Heart left ventricle (tissue), 16 donors: ENCODE measurements at regions not wholly inside any gene's neighbourhood (a gene's known extent, or its start where the extent isn't known, plus 50 kb on each side); places are given as distances from the start of the nearest gene placed in this dataset.

Source experiments
- ATAC-seq, 4 donors: fragments of 200-7000 bp; cut with Tn5 transposase; one replicate each; pipeline ENCODE4 v1.9.1; 2020 to 2022; ENCODE audit warnings: moderate library complexity in 4 of 4, mild to moderate bottlenecking in 3 of 4, moderate number of reproducible peaks in 1 of 4
- DNase-seq, 5 donors: peaks; one replicate each; pipeline ENCODE4 v3.0.0-alpha.2; 2020
- H3K27ac ChIP-seq, 12 donors: fragments of 200-600 bp; sonication (generic) in 4 of 12; one replicate each; pipeline versions ENCODE4 v1.5.0 to v1.8.0; 2016 to 2022; ENCODE audit warnings: mild to moderate bottlenecking in 2 of 12
- H3K27me3 ChIP-seq, 9 donors: fragments of 200-600 bp; sonication (generic) in 2 of 9; one replicate each; pipeline versions ENCODE4 v1.5.1 to v1.8.0; 2016 to 2022; ENCODE audit warnings: mild to moderate bottlenecking in 3 of 9
- H3K36me3 ChIP-seq, 9 donors: fragments of 200-600 bp; sonication (generic) in 2 of 9; one replicate each; pipeline versions ENCODE4 v1.5.0 to v1.8.0; 2018 to 2022; ENCODE audit warnings: mild to moderate bottlenecking in 2 of 9
- H3K4me1 ChIP-seq, 12 donors: fragments of 200-600 bp; sonication (generic) in 4 of 12; one replicate each; pipeline versions ENCODE4 v1.5.0 to v1.8.0; 2016 to 2022; ENCODE audit warnings: mild to moderate bottlenecking in 3 of 12
- H3K4me3 ChIP-seq, 12 donors: fragments of 200-600 bp; sonication (generic) in 4 of 12; one replicate each; pipeline versions ENCODE4 v1.5.0 to v1.8.0; 2017 to 2022; ENCODE audit warnings: mild to moderate bottlenecking in 9 of 12, moderate library complexity in 4 of 12
- H3K9me3 ChIP-seq, 12 donors: fragments of 200-600 bp; sonication (generic) in 4 of 12; one replicate each; pipeline versions ENCODE4 v1.5.0 to v1.8.0; 2016 to 2022; ENCODE audit warnings: mild to moderate bottlenecking in 1 of 12
- POLR2A ChIP-seq, 2 donors: fragments of 450-650 bp; IDR thresholded peaks; one replicate each; pipeline ENCODE4 v1.6.1; 2017; ENCODE audit warnings: antibody characterized with exemption in 2 of 2, mild to moderate bottlenecking in 2 of 2, moderate library complexity in 2 of 2
- WGBS, 4 donors: extraction: QIAGEN DNeasy Blood & Tissue Kit in 2 of 4; methylation state at CpG; one replicate each; pipeline versions ENCODE4 v1.1.5 to v1.1.7; 2013 to 2018; 5-methylcytosine and 5-hydroxymethylcytosine counted together
- intact Hi-C, 10 donors: fragments of 100-400 bp; cut with DNase I; formaldehyde crosslinking; loops; one replicate each; pipeline versions ENCODE4 v1.11.1 to v1.14.2; 2022
- TF ChIP-seq, protein P1 (sequence below), 12 donors: fragments of 200-600 bp; sonication (generic) in 4 of 12; IDR thresholded peaks; one replicate each; pipeline versions ENCODE4 v1.5.0 to v1.8.0; 2018 to 2022; ENCODE audit warnings: antibody characterized with exemption in 12 of 12, mild to moderate bottlenecking in 5 of 12
- donor health status: ischemic (EF 13 %, LVEDD 7.1; RV severe dilation, severe dysfunction).
- donor health status: healthy with polysubstance abuse.
- donor health status: DM: no; HTN: yes; CAD: no.
- donor health status: DM: no; HTN: no; CAD: no.
- donor health status: ischemic (EF 25% LVEDD 6.9; RV normal size, moderate dysfunction).
- donor health status: ischemic (EF 25% LVEDD 5.7; RV mildly dilated, moderate dysfunction).
- donor health status: healthy.
- donor health status: DM: yes; HTN: yes; CAD: no.
- donor health status: ischemic (EF 35%, LVEDD 5.7; RV mildly dilated, moderate dysfunction).
- donor health status: nonischemic (EF 11% LVEDD 7.7; RV severe dilation, severe dysfunction).
- donor health status: DM: yes; HTN: yes; CAD: no.
- donor health status: PGD.
- donor health status: ischemic (EF 29% LVEDD 5.4; RV normal size, mild dysfunction).
- donor health status: nonischemic (EF 23%, LVEDD 6.1; RV moderate dilation, normal function).

DNA sequence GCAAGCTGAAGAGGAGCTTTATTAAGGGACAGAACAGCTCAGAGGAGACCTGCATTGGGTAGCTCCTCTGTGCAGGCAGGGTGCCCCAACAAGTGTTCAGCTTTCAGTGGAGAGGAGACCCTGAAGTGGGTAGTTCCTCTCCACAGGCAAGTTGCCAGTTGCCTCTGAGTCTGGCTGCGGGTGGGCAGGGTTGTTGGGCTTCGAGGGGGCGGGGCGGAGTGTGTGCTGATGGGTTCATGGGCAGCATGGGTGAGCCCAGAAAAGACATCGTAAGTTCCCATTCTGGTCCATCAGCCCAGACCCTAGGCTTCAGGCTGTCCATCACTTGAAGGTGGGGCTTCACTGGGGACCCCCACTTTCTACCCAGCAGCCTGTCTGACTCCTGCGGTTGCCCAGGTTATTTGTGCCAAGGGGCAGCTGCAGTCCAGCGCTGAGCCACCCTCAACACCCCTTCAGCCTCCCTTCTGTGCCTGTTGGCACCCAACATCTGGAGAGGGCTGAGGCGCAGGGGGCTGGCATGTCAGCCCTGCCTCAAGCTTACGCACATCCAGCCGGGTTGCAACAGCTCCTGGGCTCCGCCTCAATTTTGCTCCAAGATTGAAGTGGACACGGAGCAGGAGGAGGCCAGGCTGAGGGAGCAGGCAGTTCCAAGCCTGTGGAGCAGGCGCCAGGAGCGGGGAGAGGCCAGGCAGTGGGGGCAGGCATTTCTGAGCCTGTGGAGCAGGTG is 350.5 kb upstream of the PCDH20 start:
- no peak overlapping the region for H3K4me3 ChIP-seq

DNA sequence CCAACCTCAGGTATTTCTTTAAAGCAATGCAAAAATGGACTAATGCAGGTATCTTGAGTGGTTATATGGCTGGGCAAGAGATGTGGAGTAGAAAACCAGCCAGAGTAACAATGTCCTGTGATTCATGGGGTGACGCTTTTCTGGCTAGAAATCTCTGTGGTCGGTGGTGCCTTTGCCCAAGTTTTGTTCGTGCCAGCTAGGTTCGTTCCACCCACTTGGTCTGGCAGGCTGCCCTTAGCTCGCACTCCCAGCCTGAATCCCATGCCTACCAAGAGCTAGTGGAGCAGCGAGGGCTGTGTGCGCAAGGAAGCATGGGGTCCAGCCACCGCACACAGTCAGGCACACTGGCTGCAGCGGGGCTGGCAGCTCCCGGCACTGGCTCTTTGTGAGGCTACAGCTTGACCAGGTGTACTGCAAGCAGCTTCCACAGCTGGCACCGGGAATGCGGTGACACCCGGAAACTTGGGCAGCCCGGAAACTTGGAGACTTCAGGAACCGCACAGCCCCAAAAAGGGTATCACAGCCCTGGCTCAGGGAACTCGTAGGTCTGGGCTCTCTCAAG is 349.6 kb upstream of the PCDH20 start:
- WGBS, 4 donors = 90 to 94% (median 92%) methylated on average over 14 to 16 of the region's 16 CpGs
- TF ChIP-seq, protein P1, sequence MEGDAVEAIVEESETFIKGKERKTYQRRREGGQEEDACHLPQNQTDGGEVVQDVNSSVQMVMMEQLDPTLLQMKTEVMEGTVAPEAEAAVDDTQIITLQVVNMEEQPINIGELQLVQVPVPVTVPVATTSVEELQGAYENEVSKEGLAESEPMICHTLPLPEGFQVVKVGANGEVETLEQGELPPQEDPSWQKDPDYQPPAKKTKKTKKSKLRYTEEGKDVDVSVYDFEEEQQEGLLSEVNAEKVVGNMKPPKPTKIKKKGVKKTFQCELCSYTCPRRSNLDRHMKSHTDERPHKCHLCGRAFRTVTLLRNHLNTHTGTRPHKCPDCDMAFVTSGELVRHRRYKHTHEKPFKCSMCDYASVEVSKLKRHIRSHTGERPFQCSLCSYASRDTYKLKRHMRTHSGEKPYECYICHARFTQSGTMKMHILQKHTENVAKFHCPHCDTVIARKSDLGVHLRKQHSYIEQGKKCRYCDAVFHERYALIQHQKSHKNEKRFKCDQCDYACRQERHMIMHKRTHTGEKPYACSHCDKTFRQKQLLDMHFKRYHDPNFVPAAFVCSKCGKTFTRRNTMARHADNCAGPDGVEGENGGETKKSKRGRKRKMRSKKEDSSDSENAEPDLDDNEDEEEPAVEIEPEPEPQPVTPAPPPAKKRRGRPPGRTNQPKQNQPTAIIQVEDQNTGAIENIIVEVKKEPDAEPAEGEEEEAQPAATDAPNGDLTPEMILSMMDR (IDR thresholded peaks at IDR 0.05) = no peak
- no peak for TF ChIP-seq POLR2A (IDR thresholded peaks at IDR 0.05)
- no peak overlapping the region for H3K4me3 ChIP-seq
- H3K36me3 ChIP-seq = no peaks in the 10 kb centered on the region
- H3K27ac ChIP-seq = no peak overlapping the region
- peak in 1 of 5 donors; percentile 49 for DNase-seq
- no peaks in the 10 kb centered on the region for H3K27me3 ChIP-seq
- ATAC-seq = no peak
- H3K9me3 ChIP-seq = peaks cover 0 to 19% (median 3%) of the 10 kb centered on the region in 12 donors
- intact Hi-C loops = no loop called here
- no peaks in the 10 kb centered on the region for H3K4me1 ChIP-seq

More for the DNA sequence above, 350.5 kb upstream of the PCDH20 start:
- WGBS, 4 donors = 88 to 98% (median 92%) methylated on average over 11 to 14 of the region's 14 CpGs
- DNase-seq (no peak), ATAC-seq (no peak)
- H3K27me3 ChIP-seq = no peaks in the 10 kb centered on the region
- H3K9me3 ChIP-seq = peaks cover 0 to 19% (median 4%) of the 10 kb centered on the region in 12 donors
- intact Hi-C loops = no loop called here
- H3K36me3 ChIP-seq = no peaks in the 10 kb centered on the region
- no peaks in the 10 kb centered on the region for H3K4me1 ChIP-seq
- TF ChIP-seq, protein P1 (IDR thresholded peaks at IDR 0.05) = no peak
- no peak for TF ChIP-seq POLR2A (IDR thresholded peaks at IDR 0.05)
- no peak overlapping the region for H3K27ac ChIP-seq

- H3K4me1 ChIP-seq = no peaks in the 10 kb centered on the region
- TF ChIP-seq, protein P1 (IDR thresholded peaks at IDR 0.05) = no peak
- TF ChIP-seq POLR2A (IDR thresholded peaks at IDR 0.05) = no peak
- no peaks in the 10 kb centered on the region for H3K27me3 ChIP-seq
- peaks cover 0 to 13% (median 0%) of the 10 kb centered on the region in 12 donors for H3K9me3 ChIP-seq
- H3K36me3 ChIP-seq = no peaks in the 10 kb centered on the region
- no peak overlapping the region for H3K4me3 ChIP-seq
- intact Hi-C loops = no loop called here
- no peak overlapping the region for H3K27ac ChIP-seq
- DNase-seq (no peak), ATAC-seq (no peak)
- WGBS, 4 donors = 74 to 92% (median 88%) methylated on average over 1 of the region's 1 CpG
Observed at GRCh38 chr13:61761690-61762089, 346.0 kb upstream of the PCDH20 start.

- no peaks in the 10 kb centered on the region for H3K27me3 ChIP-seq
Observed at GRCh38 chr13:61760102-61760501, 344.5 kb upstream of the PCDH20 start.

More at GRCh38 chr13:61760102-61760501, 344.5 kb upstream of the PCDH20 start:
- Histone ChIP-seq H3K4me3 (no peak overlapping the region), H3K27ac (no peak overlapping the region), H3K9me3 (peaks cover 0 to 29% (median 11%) of the 10 kb centered on the region in 12 donors), H3K4me1 (no peaks in the 10 kb centered on the region), H3K36me3 (no peaks in the 10 kb centered on the region)
- DNase-seq (no peak), ATAC-seq (no peak)
- no peak for TF ChIP-seq POLR2A (IDR thresholded peaks at IDR 0.05)
- TF ChIP-seq, protein P1 (IDR thresholded peaks at IDR 0.05) = no peak
- intact Hi-C loops = no loop called here
- WGBS, 4 donors = 90 to 94% (median 93%) methylated on average over 3 of the region's 3 CpGs
